Fibroblast of lung (primary cell): ENCODE measurements at regions not wholly inside any gene's neighbourhood (a gene's known extent, or its start where the extent isn't known, plus 50 kb on each side); places are given as distances from the start of the nearest gene placed in this dataset.

ENCODE experiments used
- CTCF ChIP-seq, 2 donors: IDR thresholded peaks in 1 of 2; conservative IDR thresholded peaks in 1 of 2; 1 replicate in 1 of 2; 2 replicates in 1 of 2; pipeline ENCODE4 v1.5.1; 2011 to 2012; ENCODE audit warnings: low read length in 2 of 2, control low read depth in 1 of 2, inconsistent platforms in 1 of 2, low read depth in 1 of 2, mild to moderate bottlenecking in 1 of 2
- EZH2 ChIP-seq: IDR thresholded peaks from 2 replicates; pipeline ENCODE4 v1.5.1; 2012; ENCODE audit warnings: low read length, control low read depth, mild to moderate bottlenecking; ENCODE audit errors: missing control alignments

- TF ChIP-seq CTCF (conservative IDR thresholded peaks at IDR 0.05 in 1 of 2, IDR thresholded peaks at IDR 0.05 in 1 of 2; ENCODE audit: low read depth in 1 of 2, low read length in 2 of 2) (no peak), EZH2 (no peak)
Measured at GRCh38 chr4:133513901-133514300, 364.8 kb downstream of the PCDH10 start.
